HEK293 (cell line): ENCODE measurements at regions not wholly inside any gene's neighbourhood (a gene's known extent, or its start where the extent isn't known, plus 50 kb on each side); places are given as distances from the start of the nearest gene placed in this dataset.

Experiments
- CTCF ChIA-PET: fragments of 350-600 bp; formaldehyde crosslinking; extraction: SDS; loops from one replicate; lab custom pipeline; 2021; ENCODE audit warnings: antibody characterized with exemption; lab: Yijun Ruan, JAX
- POLR2A ChIA-PET: fragments of 300-600 bp; formaldehyde crosslinking; extraction: SDS; loops from one replicate; lab custom pipeline; 2020; ENCODE audit warnings: antibody characterized with exemption, inconsistent platforms; lab: Yijun Ruan, JAX
- H3K27ac ChIP-seq: fragments of 200-500 bp; sonication (Bioruptor generic); 2 replicates; pipeline ENCODE4 v1.5.1; 2014; ENCODE audit warnings: low read depth, low read length, control low read depth, inconsistent platforms; ENCODE audit errors: extremely low read depth
- H3K36me3 ChIP-seq, 2 experiments: fragments of 200-500 bp in 1 of 2; sonication (Bioruptor generic) in 1 of 2; 1 replicate in 1 of 2; 2 replicates in 1 of 2; pipeline ENCODE4 v1.5.1; 2014 to 2017; ENCODE audit warnings: inconsistent platforms in 2 of 2, low read length in 2 of 2; ENCODE audit not compliant: control insufficient read depth in 2 of 2, insufficient read depth in 1 of 2
- H3K4me1 ChIP-seq: fragments of 200-500 bp; sonication (Bioruptor generic); 2 replicates; pipeline ENCODE4 v1.5.1; 2014; ENCODE audit warnings: mild to moderate bottlenecking, low read length, inconsistent platforms; ENCODE audit not compliant: control insufficient read depth, insufficient read depth
- H3K4me3 ChIP-seq: 2 replicates; pipeline ENCODE4 v1.5.1; 2011; ENCODE audit warnings: low read depth, mild to moderate bottlenecking, control low read depth, low read length, moderate library complexity
- H3K9me3 ChIP-seq: fragments of 200-500 bp; sonication (Bioruptor generic); 2 replicates; pipeline ENCODE4 v1.5.1; 2014; ENCODE audit warnings: low read depth, low read length, inconsistent platforms; ENCODE audit not compliant: control insufficient read depth, insufficient read depth
- KLF8 ChIP-seq: fragments of 450-650 bp; formaldehyde crosslinking; IDR thresholded peaks from 2 replicates; pipeline ENCODE4 v1.5.1; 2016; ENCODE audit warnings: missing biosample characterization, missing genetic modification characterization
- PRDM1 ChIP-seq: fragments of 450-650 bp; formaldehyde crosslinking; IDR thresholded peaks from 2 replicates; pipeline ENCODE4; 2016; ENCODE audit warnings: missing biosample characterization, missing genetic modification characterization
- SALL2 ChIP-seq: fragments of 450-650 bp; formaldehyde crosslinking; IDR thresholded peaks from 2 replicates; pipeline ENCODE4 v1.5.0; 2017; ENCODE audit warnings: missing biosample characterization, mild to moderate bottlenecking, missing genetic modification characterization, borderline replicate concordance
- ZFP41 ChIP-seq: fragments of 450-650 bp; formaldehyde crosslinking; IDR thresholded peaks from 2 replicates; pipeline ENCODE4 v1.5.1; 2016; ENCODE audit warnings: missing biosample characterization, missing genetic modification characterization, borderline replicate concordance
- ZNF10 ChIP-seq: fragments of 450-650 bp; formaldehyde crosslinking; IDR thresholded peaks from 2 replicates; pipeline ENCODE4 v1.5.1; 2017; ENCODE audit warnings: missing biosample characterization, missing genetic modification characterization
- ZNF121 ChIP-seq: fragments of 450-650 bp; formaldehyde crosslinking; IDR thresholded peaks from 2 replicates; pipeline ENCODE4 v1.5.1; 2016; ENCODE audit warnings: missing biosample characterization, missing genetic modification characterization
- ZNF16 ChIP-seq: fragments of 450-650 bp; formaldehyde crosslinking; IDR thresholded peaks from 2 replicates; pipeline ENCODE4 v1.5.1; 2016; ENCODE audit warnings: low read depth, missing biosample characterization, missing genetic modification characterization
- ZNF211 ChIP-seq: fragments of 450-650 bp; formaldehyde crosslinking; IDR thresholded peaks from 2 replicates; pipeline ENCODE4 v1.5.1; 2016; ENCODE audit warnings: low read depth, missing biosample characterization, missing genetic modification characterization
- ZNF274 ChIP-seq, 2 experiments: fragments of 200-500 bp in 1 of 2; fragments of 450-650 bp in 1 of 2; sonication (Bioruptor generic) in 1 of 2; formaldehyde crosslinking in 1 of 2; IDR thresholded peaks; 2 replicates each; pipeline versions ENCODE4 v1.5.1 to v1.6.1; 2014 to 2016; ENCODE audit warnings: borderline replicate concordance in 1 of 2, inconsistent platforms in 1 of 2, low read length in 1 of 2, missing biosample characterization in 1 of 2, missing genetic modification characterization in 1 of 2
- ZNF354C ChIP-seq: fragments of 450-650 bp; formaldehyde crosslinking; IDR thresholded peaks from 2 replicates; pipeline ENCODE4 v1.5.1; 2016; ENCODE audit warnings: missing biosample characterization, missing genetic modification characterization, low read depth, borderline replicate concordance
- ZNF423 ChIP-seq: fragments of 450-650 bp; formaldehyde crosslinking; IDR thresholded peaks from 2 replicates; pipeline ENCODE4 v1.5.1; 2016; ENCODE audit warnings: missing biosample characterization, missing genetic modification characterization
- ZNF544 ChIP-seq: fragments of 450-650 bp; formaldehyde crosslinking; IDR thresholded peaks from 2 replicates; pipeline ENCODE4 v1.5.0; 2017; ENCODE audit warnings: missing biosample characterization, missing genetic modification characterization
- ZNF701 ChIP-seq: fragments of 450-650 bp; formaldehyde crosslinking; IDR thresholded peaks from 2 replicates; pipeline ENCODE4 v1.5.1; 2016; ENCODE audit warnings: missing biosample characterization, missing genetic modification characterization
- ZNF747 ChIP-seq: fragments of 450-650 bp; formaldehyde crosslinking; IDR thresholded peaks from 2 replicates; pipeline ENCODE4 v1.5.1; 2016; ENCODE audit warnings: missing biosample characterization, missing genetic modification characterization
- ZNF830 ChIP-seq: fragments of 450-650 bp; IDR thresholded peaks from 2 replicates; pipeline ENCODE4 v1.5.0; 2018; ENCODE audit warnings: missing biosample characterization, missing genetic modification characterization, low read depth, mild to moderate bottlenecking, moderate library complexity
- TF ChIP-seq, protein P1 (sequence below): fragments of 450-650 bp; formaldehyde crosslinking; IDR thresholded peaks from 2 replicates; pipeline ENCODE4 v1.5.1; 2017; ENCODE audit warnings: missing biosample characterization, missing genetic modification characterization
- TF ChIP-seq, protein P2 (sequence below): fragments of 450-650 bp; formaldehyde crosslinking; IDR thresholded peaks from 2 replicates; pipeline ENCODE4 v1.5.1; 2016; ENCODE audit warnings: missing biosample characterization, missing genetic modification characterization
- TF ChIP-seq, protein P3 (sequence below): fragments of 450-650 bp; formaldehyde crosslinking; conservative IDR thresholded peaks from 2 replicates; pipeline ENCODE4 v1.5.1; 2016; ENCODE audit warnings: low read depth, missing biosample characterization, missing genetic modification characterization

DNA sequence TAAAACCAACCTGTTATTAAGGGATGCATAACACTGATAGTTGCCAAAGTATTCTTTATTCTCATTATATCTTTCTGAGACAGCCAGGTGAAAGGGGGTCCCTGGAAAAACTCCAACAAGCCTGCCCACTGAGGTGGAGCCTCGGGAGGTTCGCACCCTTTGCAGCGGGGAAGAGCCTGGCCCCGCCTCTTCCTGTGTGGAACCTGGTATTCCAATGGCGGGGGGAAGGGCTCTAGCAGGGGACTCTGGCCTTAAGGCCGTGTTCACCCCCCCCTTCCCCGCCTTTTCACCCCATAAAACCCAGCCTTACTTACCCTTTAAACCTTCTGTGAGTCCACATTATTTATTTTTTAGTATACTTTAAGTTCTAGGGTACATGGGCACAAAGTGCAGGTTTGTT is 62.4 kb upstream of the PDK4 start:
- no peak overlapping the region for H3K4me3 ChIP-seq

DNA sequence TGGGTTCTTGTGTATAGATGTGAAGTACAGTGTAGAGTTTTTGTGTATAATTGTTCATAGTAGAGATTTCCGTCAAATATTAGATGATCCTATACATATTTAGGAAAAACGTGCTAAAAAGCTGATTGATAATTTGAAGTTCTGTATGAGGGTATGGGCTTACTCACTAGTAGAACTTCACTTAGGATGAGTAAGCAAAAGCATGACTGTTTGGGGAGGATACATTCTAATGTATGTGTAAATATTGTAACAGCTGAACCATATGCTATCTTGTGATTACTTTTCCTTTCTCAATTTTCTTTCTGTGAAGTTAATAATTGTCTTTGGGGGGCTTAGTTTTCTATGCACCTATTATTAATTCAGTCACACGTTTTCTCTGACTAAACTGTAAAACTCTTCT is 53.2 kb upstream of the PDK4 start:
- H3K36me3 ChIP-seq = no peaks in the 10 kb centered on the region
- ChIA-PET CTCF (no interaction called here), POLR2A (no interaction called here)
- H3K4me1 ChIP-seq = no peaks in the 10 kb centered on the region
- no peaks in the 10 kb centered on the region for H3K9me3 ChIP-seq
- H3K4me3 ChIP-seq = no peak overlapping the region
- TF ChIP-seq ZNF423 (tag by site-specific recombination) (no peak), ZNF701 (tag by site-specific recombination) (no peak), ZNF544 (tag by site-specific recombination) (no peak), ZNF274 (IDR thresholded peaks at IDR 0.05; ENCODE audit: low read length) (no peak), ZNF274 (tag by site-specific recombination; IDR thresholded peaks at IDR 0.05; ENCODE audit: borderline replicate concordance) (no peak), ZNF121 (no peak), ZNF16 (tag by site-specific recombination) (no peak), ZNF10 (tag by site-specific recombination) (no peak), ZNF830 (no peak)
- no peak overlapping the region for H3K27ac ChIP-seq

More for the DNA sequence above, 62.4 kb upstream of the PDK4 start:
- TF ChIP-seq ZFP41 = no peak
- no peak for TF ChIP-seq ZNF211 (tag by site-specific recombination)
- TF ChIP-seq, protein P1, sequence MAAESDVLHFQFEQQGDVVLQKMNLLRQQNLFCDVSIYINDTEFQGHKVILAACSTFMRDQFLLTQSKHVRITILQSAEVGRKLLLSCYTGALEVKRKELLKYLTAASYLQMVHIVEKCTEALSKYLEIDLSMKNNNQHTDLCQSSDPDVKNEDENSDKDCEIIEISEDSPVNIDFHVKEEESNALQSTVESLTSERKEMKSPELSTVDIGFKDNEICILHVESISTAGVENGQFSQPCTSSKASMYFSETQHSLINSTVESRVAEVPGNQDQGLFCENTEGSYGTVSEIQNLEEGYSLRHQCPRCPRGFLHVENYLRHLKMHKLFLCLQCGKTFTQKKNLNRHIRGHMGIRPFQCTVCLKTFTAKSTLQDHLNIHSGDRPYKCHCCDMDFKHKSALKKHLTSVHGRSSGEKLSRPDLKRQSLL (tag by site-specific recombination) = no peak
- TF ChIP-seq ZNF830 = no peak
- no peak for TF ChIP-seq ZNF121
- TF ChIP-seq KLF8 (tag by site-specific recombination) = no peak
- TF ChIP-seq, protein P2, sequence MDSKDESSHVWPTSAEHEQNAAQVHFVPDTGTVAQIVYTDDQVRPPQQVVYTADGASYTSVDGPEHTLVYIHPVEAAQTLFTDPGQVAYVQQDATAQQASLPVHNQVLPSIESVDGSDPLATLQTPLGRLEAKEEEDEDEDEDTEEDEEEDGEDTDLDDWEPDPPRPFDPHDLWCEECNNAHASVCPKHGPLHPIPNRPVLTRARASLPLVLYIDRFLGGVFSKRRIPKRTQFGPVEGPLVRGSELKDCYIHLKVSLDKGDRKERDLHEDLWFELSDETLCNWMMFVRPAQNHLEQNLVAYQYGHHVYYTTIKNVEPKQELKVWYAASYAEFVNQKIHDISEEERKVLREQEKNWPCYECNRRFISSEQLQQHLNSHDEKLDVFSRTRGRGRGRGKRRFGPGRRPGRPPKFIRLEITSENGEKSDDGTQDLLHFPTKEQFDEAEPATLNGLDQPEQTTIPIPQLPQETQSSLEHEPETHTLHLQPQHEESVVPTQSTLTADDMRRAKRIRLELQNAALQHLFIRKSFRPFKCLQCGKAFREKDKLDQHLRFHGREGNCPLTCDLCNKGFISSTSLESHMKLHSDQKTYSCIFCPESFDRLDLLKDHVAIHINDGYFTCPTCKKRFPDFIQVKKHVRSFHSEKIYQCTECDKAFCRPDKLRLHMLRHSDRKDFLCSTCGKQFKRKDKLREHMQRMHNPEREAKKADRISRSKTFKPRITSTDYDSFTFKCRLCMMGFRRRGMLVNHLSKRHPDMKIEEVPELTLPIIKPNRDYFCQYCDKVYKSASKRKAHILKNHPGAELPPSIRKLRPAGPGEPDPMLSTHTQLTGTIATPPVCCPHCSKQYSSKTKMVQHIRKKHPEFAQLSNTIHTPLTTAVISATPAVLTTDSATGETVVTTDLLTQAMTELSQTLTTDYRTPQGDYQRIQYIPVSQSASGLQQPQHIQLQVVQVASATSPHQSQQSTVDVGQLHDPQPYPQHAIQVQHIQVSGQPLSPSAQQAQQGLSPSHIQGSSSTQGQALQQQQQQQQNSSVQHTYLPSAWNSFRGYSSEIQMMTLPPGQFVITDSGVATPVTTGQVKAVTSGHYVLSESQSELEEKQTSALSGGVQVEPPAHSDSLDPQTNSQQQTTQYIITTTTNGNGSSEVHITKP (tag by site-specific recombination) = no peak
- ChIA-PET CTCF (no interaction called here), POLR2A (no interaction called here)
- H3K27ac ChIP-seq = no peak overlapping the region
- no peaks in the 10 kb centered on the region for H3K9me3 ChIP-seq
- no peaks in the 10 kb centered on the region for H3K36me3 ChIP-seq
- H3K4me1 ChIP-seq = no peaks in the 10 kb centered on the region

DNA sequence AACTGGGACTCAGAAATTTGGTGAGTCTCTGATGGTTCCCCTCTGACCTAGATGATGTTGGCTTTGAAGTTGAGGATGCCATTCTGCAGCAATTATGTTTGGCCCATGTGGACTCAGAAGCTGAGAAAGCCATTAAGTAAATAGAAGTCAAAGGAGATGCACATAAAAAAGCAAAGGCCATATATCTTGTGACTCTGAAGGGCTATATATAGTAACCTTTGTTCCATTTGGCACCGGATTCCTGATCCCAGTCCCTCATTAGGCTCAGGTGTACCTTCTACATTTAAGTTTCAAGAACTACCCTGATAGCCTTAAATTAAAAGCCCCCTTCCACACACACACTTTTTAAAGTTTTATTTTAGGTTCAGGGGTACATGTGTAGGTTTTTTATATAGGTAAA is 50.0 kb upstream of the PDK4 start:
- Histone ChIP-seq H3K36me3 (no peaks in the 10 kb centered on the region), H3K9me3 (no peaks in the 10 kb centered on the region), H3K4me3 (no peak overlapping the region), H3K4me1 (no peaks in the 10 kb centered on the region), H3K27ac (no peak overlapping the region)
- TF ChIP-seq PRDM1 (tag by site-specific recombination) = no peak
- TF ChIP-seq, protein P3, sequence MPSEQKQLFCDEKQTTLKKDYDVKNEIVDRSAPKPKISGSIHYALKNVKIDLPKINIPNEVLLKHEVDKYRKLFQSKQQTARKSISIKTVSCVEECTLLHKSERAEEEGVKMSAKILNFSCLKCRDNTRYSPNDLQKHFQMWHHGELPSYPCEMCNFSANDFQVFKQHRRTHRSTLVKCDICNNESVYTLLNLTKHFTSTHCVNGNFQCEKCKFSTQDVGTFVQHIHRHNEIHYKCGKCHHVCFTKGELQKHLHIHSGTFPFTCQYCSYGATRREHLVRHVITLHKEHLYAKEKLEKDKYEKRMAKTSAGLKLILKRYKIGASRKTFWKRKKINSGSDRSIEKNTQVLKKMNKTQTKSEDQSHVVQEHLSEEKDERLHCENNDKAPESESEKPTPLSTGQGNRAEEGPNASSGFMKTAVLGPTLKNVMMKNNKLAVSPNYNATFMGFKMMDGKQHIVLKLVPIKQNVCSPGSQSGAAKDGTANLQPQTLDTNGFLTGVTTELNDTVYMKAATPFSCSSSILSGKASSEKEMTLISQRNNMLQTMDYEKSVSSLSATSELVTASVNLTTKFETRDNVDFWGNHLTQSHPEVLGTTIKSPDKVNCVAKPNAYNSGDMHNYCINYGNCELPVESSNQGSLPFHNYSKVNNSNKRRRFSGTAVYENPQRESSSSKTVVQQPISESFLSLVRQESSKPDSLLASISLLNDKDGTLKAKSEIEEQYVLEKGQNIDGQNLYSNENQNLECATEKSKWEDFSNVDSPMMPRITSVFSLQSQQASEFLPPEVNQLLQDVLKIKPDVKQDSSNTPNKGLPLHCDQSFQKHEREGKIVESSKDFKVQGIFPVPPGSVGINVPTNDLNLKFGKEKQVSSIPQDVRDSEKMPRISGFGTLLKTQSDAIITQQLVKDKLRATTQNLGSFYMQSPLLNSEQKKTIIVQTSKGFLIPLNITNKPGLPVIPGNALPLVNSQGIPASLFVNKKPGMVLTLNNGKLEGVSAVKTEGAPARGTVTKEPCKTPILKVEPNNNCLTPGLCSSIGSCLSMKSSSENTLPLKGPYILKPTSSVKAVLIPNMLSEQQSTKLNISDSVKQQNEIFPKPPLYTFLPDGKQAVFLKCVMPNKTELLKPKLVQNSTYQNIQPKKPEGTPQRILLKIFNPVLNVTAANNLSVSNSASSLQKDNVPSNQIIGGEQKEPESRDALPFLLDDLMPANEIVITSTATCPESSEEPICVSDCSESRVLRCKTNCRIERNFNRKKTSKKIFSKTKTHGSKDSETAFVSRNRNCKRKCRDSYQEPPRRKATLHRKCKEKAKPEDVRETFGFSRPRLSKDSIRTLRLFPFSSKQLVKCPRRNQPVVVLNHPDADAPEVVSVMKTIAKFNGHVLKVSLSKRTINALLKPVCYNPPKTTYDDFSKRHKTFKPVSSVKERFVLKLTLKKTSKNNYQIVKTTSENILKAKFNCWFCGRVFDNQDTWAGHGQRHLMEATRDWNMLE (tag by site-specific recombination) = no peak
- TF ChIP-seq ZNF354C (tag by site-specific recombination) = no peak
- no peak for TF ChIP-seq ZNF701 (tag by site-specific recombination)
- no peak for TF ChIP-seq SALL2 (tag by site-specific recombination)
- TF ChIP-seq ZNF747 = no peak
- ChIA-PET CTCF (no interaction called here), POLR2A (no interaction called here)
